T follicular helper cell (primary cell): ENCODE measurements at regions not wholly inside any gene's neighbourhood (a gene's known extent, or its start where the extent isn't known, plus 50 kb on each side); places are given as distances from the start of the nearest gene placed in this dataset.
"Not testable (repeated sequence)": the region's sequence is repeated elsewhere in the genome, so short reads cannot be mapped to it uniquely, and the experiment has no call there.

Experiments
- DNase-seq: peaks from one replicate; pipeline ENCODE4 v3.0.0-alpha.2; 2020; ENCODE audit warnings: low read depth

DNA sequence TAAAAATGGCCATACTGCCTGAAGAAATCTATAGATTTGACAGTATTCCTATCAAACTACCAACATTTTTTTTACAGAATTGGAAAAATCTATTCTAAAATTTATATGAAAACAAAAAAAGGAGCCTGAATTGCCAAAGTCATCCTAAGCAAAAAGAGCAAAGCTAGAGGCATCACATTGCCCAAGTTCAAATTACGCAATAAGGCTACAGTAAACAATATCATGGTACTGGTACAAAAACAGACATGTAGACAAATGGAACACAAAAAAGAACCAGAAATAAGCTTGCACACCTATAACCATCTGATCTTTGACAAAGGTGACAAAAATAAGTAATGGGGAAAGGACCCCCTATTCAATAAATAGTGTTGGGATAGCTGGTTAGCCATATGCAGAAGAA, 50.2 kb upstream of the THSD7B start:
- DNase-seq: no peak

- no peak for DNase-seq
Observed at GRCh38 chr2:136714452-136714951, 50.8 kb upstream of the THSD7B start.

DNA sequence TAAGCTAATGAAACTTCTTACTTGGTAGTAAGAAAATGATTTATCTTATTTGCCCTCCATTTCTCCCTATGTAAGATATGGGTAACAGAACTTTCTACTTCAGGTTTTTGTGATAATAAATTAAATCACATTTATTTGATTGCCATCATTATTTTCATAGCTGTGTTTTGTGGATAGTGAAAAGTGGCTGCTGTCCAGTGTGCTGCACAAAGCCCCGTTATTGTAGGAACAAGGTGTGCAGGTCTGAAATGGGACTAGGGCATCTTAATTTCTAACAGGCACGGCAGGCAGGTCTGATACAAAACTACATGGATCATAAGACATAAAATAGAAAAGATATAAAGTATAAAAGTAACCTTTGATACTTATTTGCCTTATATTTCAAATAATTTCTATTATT, 51.6 kb upstream of the THSD7B start:
- no peak for DNase-seq

- DNase-seq: no peak
Observed at GRCh38 chr2:136705336-136705735, 60.0 kb upstream of the THSD7B start.

DNA sequence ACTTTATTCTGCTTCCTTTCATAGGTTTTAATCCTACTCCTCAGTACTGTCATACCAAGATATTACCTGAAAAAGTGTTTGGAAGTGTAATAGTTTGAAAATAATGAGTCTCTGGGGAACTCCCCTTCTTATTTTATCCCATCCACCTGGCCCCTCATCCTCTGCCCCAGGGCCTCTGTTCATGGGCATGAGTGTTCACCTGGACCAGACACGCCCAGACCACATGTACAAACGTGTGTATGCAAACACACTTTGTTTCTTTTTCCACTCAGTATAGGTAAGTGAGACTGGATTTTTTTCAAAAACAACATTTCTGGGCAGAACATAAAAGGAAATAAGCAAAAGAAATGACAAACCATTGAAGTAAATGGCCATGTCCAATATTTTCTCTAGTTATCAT, 62.1 kb upstream of the THSD7B start:
- no peak for DNase-seq

GRCh38 chr2:136696438-136696837, 68.9 kb upstream of the THSD7B start:
- no peak for DNase-seq

DNA sequence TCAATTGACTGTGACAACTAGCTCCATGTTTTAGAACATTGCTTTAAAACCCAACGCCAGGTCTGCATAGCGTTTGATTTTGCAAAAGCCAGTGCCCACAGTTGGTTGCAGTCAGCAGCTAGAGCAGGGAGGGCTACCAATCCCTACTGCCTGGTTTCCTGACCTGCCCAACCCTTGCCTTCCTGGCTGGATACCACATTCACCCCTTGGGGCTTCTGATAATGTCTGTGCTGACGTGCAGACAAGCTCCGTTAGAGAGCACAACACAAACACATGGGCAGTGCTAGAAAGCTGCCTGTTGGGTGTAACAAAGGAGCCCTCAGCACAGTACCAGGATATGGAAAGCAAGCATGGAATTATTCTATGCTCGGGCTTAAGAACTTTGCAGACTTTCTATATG, 71.4 kb upstream of the THSD7B start:
- DNase-seq: no peak

GRCh38 chr2:136680079-136680478, 85.3 kb upstream of the THSD7B start:
- DNase-seq: not testable (repeated sequence)

- no peak for DNase-seq
Observed at GRCh38 chr2:136665736-136666135, 99.6 kb upstream of the THSD7B start.

- DNase-seq: no peak
Observed at GRCh38 chr2:136664713-136665405, 100.5 kb upstream of the THSD7B start.

DNA sequence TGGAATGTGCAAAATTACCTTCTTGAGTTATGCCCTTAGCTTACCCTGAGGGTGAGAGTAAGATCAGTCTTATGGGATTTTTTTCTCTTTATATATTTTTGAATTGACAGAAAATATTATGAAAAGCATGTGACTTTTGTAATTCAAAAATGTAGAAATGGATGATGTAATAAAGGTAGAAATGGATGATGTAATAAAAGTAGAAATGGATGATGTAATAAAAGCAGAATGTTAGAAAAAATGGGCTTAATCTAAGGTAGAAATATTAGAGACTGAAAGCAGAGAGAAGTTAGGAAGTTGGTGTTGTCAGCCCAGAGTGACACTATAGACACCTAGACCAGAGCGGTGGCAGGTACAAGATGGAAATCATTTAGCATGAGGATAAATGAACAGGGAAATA, 107.1 kb upstream of the THSD7B start:
- DNase-seq: no peak

GRCh38 chr2:136653861-136654260, 111.5 kb upstream of the THSD7B start:
- DNase-seq: no peak

- DNase-seq: no peak
Observed at GRCh38 chr2:136651456-136652010, 113.8 kb upstream of the THSD7B start.

- no peak for DNase-seq
Observed at GRCh38 chr2:136647039-136647438, 118.3 kb upstream of the THSD7B start.

GRCh38 chr2:136645236-136645828, 120.0 kb upstream of the THSD7B start:
- DNase-seq: no peak

GRCh38 chr2:136639651-136640050, 125.7 kb upstream of the THSD7B start:
- DNase-seq: no peak

- DNase-seq: no peak
Observed at GRCh38 chr2:136638193-136638592, 127.2 kb upstream of the THSD7B start.

- no peak for DNase-seq
Observed at GRCh38 chr2:136637402-136637801, 127.9 kb upstream of the THSD7B start.

DNA sequence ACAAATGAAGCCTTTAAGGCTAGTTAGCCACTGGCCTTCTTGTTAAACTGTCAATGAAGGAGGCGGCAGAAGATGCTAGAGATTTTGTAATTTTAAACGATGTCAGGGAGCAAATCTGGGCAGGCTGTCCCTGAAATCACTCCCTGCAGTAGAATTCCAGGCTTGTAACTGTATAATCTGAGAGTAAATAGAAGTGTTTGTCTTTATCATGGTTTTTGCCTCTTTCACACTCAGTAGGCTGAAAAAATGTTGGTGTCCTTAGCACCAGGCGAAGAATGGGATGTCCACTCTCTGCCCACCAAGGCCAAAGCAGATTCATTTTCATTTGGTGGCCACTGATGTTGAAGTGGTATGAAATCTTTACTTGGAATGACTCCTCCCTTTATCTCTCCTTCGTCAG, 136.9 kb upstream of the THSD7B start:
- no peak for DNase-seq

- DNase-seq: no peak
Observed at GRCh38 chr2:136613096-136613495, 152.2 kb upstream of the THSD7B start.

- DNase-seq: no peak
Observed at GRCh38 chr2:136612079-136612478, 153.3 kb upstream of the THSD7B start.

DNA sequence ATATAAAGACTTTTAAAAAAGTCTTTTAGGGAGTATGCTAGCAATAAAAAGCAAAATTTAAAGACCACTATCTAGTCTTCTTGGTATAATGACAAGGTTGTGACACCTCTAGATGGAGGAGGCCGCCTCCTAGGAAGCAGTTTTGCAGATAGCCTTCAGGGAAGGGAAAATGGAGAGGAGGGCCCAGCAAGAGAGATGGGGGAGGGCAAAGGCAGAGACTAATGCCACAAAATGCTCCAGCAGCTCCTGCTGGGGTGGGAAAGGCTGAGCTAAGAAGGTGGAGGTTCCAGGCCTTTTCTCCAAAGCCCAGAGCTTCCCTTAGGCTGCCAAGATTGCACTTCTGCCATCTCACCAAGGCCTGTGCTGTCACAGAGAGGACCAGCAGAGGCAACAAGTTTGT, 153.9 kb upstream of the THSD7B start:
- DNase-seq: no peak

DNA sequence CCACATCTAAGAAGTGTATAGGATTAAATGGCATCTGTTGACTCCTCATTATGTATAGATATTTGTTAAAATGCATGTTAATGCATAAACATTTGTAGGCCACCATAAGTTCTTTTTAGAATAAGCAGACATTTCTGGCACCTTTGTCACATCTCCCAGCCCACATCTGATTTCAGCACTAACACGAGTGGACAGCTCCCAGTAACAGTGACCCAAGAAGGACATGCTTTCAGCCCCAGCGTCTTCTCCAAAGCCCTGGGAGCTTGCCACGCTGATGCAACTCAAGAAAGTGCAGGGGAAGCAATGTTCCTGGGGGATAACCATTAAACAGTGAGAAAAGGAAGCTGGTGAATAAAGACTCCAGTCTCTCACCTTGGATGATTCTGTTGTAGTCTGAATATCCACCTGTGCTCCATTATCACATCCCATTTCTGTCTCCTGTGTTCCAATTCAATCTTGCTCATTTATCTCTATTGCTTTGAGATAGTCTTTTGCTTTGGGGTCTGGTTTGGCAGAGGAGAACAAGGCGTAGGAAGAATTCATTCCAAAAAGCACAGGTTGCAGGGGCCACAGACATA, 182.6 kb upstream of the THSD7B start:
- no peak for DNase-seq
